GM23338 (cell line): ENCODE measurements at regions not wholly inside any gene's neighbourhood (a gene's known extent, or its start where the extent isn't known, plus 50 kb on each side); places are given as distances from the start of the nearest gene placed in this dataset.

ENCODE experiments used
- ATAC-seq: fragments of 200-7000 bp; cut with Tn5 transposase; 3 replicates; pipeline ENCODE4 v1.9.1; 2020
- DNase-seq: peaks from one replicate; pipeline ENCODE4 v3.0.0-alpha.2; 2015; ENCODE audit warnings: low spot score
- H2AFZ ChIP-seq: fragments of 200-600 bp; sonication (generic); 2 replicates; pipeline ENCODE4 v1.8.0; 2016; ENCODE audit warnings: antibody characterized with exemption, mild to moderate bottlenecking, moderate library complexity
- H3F3A ChIP-seq: fragments of 200-600 bp; sonication (generic); replicated peaks from 2 replicates; pipeline ENCODE4 v1.8.0; 2017; ENCODE audit warnings: antibody characterized with exemption, mixed run types, low read depth
- H3K27ac ChIP-seq: fragments of 200-600 bp; sonication (generic); 2 replicates; pipeline ENCODE4 v1.6.1; 2016; ENCODE audit warnings: low read depth
- H3K27me3 ChIP-seq: fragments of 200-600 bp; sonication (generic); 2 replicates; pipeline ENCODE4 v1.8.0; 2016; ENCODE audit warnings: mild to moderate bottlenecking, mixed run types, moderate library complexity; ENCODE audit not compliant: insufficient read depth
- H3K36me3 ChIP-seq: fragments of 200-600 bp; sonication (generic); 2 replicates; pipeline ENCODE4 v1.8.0; 2016; ENCODE audit warnings: mild to moderate bottlenecking; ENCODE audit not compliant: insufficient read depth
- H3K4me1 ChIP-seq: fragments of 200-600 bp; sonication (generic); 2 replicates; pipeline ENCODE4 v1.8.0; 2016; ENCODE audit warnings: mild to moderate bottlenecking, moderate library complexity; ENCODE audit not compliant: insufficient read depth
- H3K4me2 ChIP-seq: fragments of 200-600 bp; sonication (generic); 2 replicates; pipeline ENCODE4 v1.7.1; 2017; ENCODE audit warnings: mixed run types
- H3K4me3 ChIP-seq: fragments of 200-600 bp; sonication (generic); 2 replicates; pipeline ENCODE4 v1.6.1; 2016; ENCODE audit warnings: mixed run types
- H3K79me2 ChIP-seq: fragments of 200-600 bp; sonication (generic); replicated peaks from 2 replicates; pipeline ENCODE4 v1.8.0; 2017; ENCODE audit warnings: mild to moderate bottlenecking; ENCODE audit not compliant: insufficient read depth
- H3K9me2 ChIP-seq: fragments of 200-600 bp; sonication (generic); 2 replicates; pipeline ENCODE4 v1.8.0; 2017; ENCODE audit not compliant: insufficient read depth
- H4K20me1 ChIP-seq: fragments of 200-600 bp; sonication (generic); replicated peaks from 2 replicates; pipeline ENCODE4 v1.8.0; 2017; ENCODE audit warnings: mild to moderate bottlenecking; ENCODE audit not compliant: insufficient read depth
- H3K27ac Mint-ChIP-seq: 2 replicates; pipeline ENCODE4 v1.8.0; 2020; ENCODE audit warnings: inconsistent platforms, mild to moderate bottlenecking, moderate library complexity, mixed read lengths
- H3K27me3 Mint-ChIP-seq: 3 replicates; pipeline ENCODE4 v1.8.0; 2022; ENCODE audit warnings: low read depth, mild to moderate bottlenecking, moderate library complexity, mixed read lengths, inconsistent platforms; ENCODE audit not compliant: insufficient read depth, poor library complexity
- H3K36me3 Mint-ChIP-seq: 3 replicates; pipeline ENCODE4 v1.8.0; 2021; ENCODE audit warnings: low read depth, mild to moderate bottlenecking, inconsistent platforms, moderate library complexity, mixed read lengths
- H3K4me1 Mint-ChIP-seq: 3 replicates; pipeline ENCODE4 v1.8.0; 2020; ENCODE audit warnings: mild to moderate bottlenecking, inconsistent platforms, mixed read lengths
- H3K4me3 Mint-ChIP-seq: 3 replicates; pipeline ENCODE4 v1.8.0; 2021; ENCODE audit warnings: moderate library complexity, mild to moderate bottlenecking, inconsistent platforms, mixed read lengths
- H3K9me3 Mint-ChIP-seq: 3 replicates; pipeline ENCODE4 v1.8.0; 2020; ENCODE audit warnings: moderate library complexity, mild to moderate bottlenecking, inconsistent platforms, mixed read lengths
- CREB1 ChIP-seq: fragments of 250-450 bp; sonication (Bioruptor Pico); IDR thresholded peaks from 2 replicates; pipeline ENCODE4 v1.5.0; 2020; ENCODE audit warnings: low read depth, mild to moderate bottlenecking, moderate library complexity
- CTCF ChIP-seq, 2 experiments: fragments of 200-600 bp in 1 of 2; sonication (generic) in 1 of 2; conservative IDR thresholded peaks; 2 replicates each; pipeline versions ENCODE4 v1.5.1 to v1.6.1; 2016 to 2017; ENCODE audit warnings: antibody characterized with exemption in 2 of 2, low read depth in 2 of 2, mild to moderate bottlenecking in 2 of 2, moderate library complexity in 1 of 2
- ETS1 ChIP-seq: IDR thresholded peaks from 2 replicates; pipeline ENCODE4 v1.6.1; 2016; ENCODE audit warnings: antibody characterized with exemption
- EZH2 ChIP-seq: fragments of 200-600 bp; sonication (generic); IDR thresholded peaks from one replicate; pipeline ENCODE4 v1.8.0; 2017; ENCODE audit warnings: antibody characterized with exemption, mild to moderate bottlenecking, low read depth; ENCODE audit not compliant: unreplicated experiment
- EZH2phosphoT487 ChIP-seq: fragments of 200-600 bp; sonication (generic); IDR thresholded peaks from one replicate; pipeline ENCODE4 v1.8.1; 2018; ENCODE audit warnings: antibody characterized with exemption; ENCODE audit not compliant: unreplicated experiment
- JUNB ChIP-seq: IDR thresholded peaks from one replicate; pipeline ENCODE4 v1.6.1; 2016; ENCODE audit warnings: antibody characterized with exemption; ENCODE audit not compliant: unreplicated experiment
- NANOG ChIP-seq: IDR thresholded peaks from 2 replicates; pipeline ENCODE4 v1.6.1; 2016; ENCODE audit warnings: antibody characterized with exemption, borderline replicate concordance
- POLR2AphosphoS5 ChIP-seq: IDR thresholded peaks from 2 replicates; pipeline ENCODE4 v1.6.1; 2016; ENCODE audit warnings: antibody characterized with exemption, low read depth
- REST ChIP-seq: IDR thresholded peaks from one replicate; pipeline ENCODE4 v1.6.1; 2018; ENCODE audit warnings: antibody characterized with exemption; ENCODE audit not compliant: unreplicated experiment
- STAT1 ChIP-seq: IDR thresholded peaks from one replicate; pipeline ENCODE4 v1.6.1; 2016; ENCODE audit warnings: antibody characterized with exemption; ENCODE audit not compliant: unreplicated experiment
- ZNF114 ChIP-seq: fragments of 250-450 bp; sonication (Bioruptor Pico); IDR thresholded peaks from 2 replicates; pipeline ENCODE4 v1.5.0; 2020; ENCODE audit warnings: mild to moderate bottlenecking, moderate library complexity
- ZNF331 ChIP-seq: fragments of 250-450 bp; sonication (Bioruptor Pico); IDR thresholded peaks from 2 replicates; pipeline ENCODE4 v1.5.0; 2020; ENCODE audit warnings: low read depth, mild to moderate bottlenecking, moderate library complexity
- ZNF462 ChIP-seq: fragments of 250-450 bp; sonication (Bioruptor Pico); IDR thresholded peaks from 2 replicates; pipeline ENCODE4 v1.5.0; 2020; ENCODE audit warnings: mild to moderate bottlenecking, moderate library complexity

GRCh38 chr6:8855411-8855810 is 420.1 kb upstream of the SLC35B3 start:
- H3K27me3 Mint-ChIP-seq = no peaks in the 10 kb centered on the region
- H3K27ac Mint-ChIP-seq = no peak overlapping the region
- H3K4me3 Mint-ChIP-seq = no peak overlapping the region
- ATAC-seq (no peak), DNase-seq (no peak)
- H3K36me3 Mint-ChIP-seq = no peaks in the 10 kb centered on the region
- no peaks in the 10 kb centered on the region for H3K27me3 ChIP-seq
- no peaks in the 10 kb centered on the region for H3F3A ChIP-seq
- no peaks in the 10 kb centered on the region for H3K4me1 ChIP-seq
- no peak overlapping the region for H3K4me3 ChIP-seq
- H3K9me3 Mint-ChIP-seq = no peaks in the 10 kb centered on the region; the same call in 2 of the 3 replicates
- H3K79me2 ChIP-seq = no peaks in the 10 kb centered on the region
- 0 out of 2 replicates have a peak, but pooled peaks cover 5% of the 10 kb centered on the region for H3K9me2 ChIP-seq
- no peaks in the 10 kb centered on the region for H3K36me3 ChIP-seq
- no peak overlapping the region for H3K4me2 ChIP-seq
- no peaks in the 10 kb centered on the region for H3K4me1 Mint-ChIP-seq
- TF ChIP-seq ZNF114 (no peak), JUNB (no peak), STAT1 (no peak), ETS1 (no peak), CTCF (conservative IDR thresholded peaks at IDR 0.05; ENCODE audit: low read depth in 2 of 2) (no peak), CREB1 (CRISPR knock-in tag) (no peak), POLR2AphosphoS5 (no peak), ZNF462 (CRISPR knock-in tag) (no peak), REST (no peak), ZNF331 (no peak), EZH2phosphoT487 (no peak), EZH2 (no peak), NANOG (no peak)
- H4K20me1 ChIP-seq = no peaks in the 10 kb centered on the region
- no peak overlapping the region for H3K27ac ChIP-seq
- no peak overlapping the region for H2AFZ ChIP-seq
